ENCODE measurements at regions not wholly inside any gene's neighbourhood (a gene's known extent, or its start where the extent isn't known, plus 50 kb on each side); places are given as distances from the start of the nearest gene placed in this dataset.

DNA sequence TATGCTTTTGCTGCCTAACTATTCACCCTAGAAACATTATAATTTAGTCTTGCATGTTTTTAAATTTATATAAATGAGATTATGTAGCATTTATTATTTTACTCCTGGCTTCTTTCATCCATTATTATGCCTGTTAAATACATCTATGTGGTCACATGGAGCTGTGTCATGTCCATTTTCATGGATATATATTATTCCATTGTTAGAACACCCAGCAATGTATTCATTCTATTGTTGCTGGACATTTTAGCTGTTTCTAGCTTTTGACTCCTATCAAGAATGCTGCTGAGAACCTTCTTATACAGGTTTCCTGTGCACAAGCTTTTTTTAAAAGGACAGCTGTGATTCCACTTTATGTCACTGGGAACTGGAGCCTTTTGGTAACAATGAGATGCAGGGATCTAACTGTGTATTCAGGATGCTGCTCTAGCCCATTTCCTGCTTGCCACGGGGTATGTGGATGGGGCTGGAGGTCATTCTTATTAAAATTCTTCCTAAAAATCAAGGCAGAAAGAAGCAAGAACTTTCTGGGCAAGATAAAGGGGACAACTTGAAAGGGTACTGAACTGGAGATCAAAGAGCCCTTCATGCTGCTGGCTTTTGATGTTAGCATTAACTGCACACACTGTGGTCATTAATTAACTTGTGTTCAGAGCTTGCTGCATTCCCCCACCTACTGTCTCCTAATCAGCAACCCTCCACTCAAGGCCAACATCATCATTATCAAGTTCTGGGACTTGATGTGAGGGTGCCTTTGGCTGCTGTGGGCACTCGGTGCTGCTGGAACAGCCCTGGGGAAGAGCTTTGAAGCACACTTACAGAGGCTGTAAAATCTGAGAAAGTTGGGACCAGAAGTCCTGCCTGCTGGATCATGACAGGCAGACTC is 96.6 kb upstream of the AKIRIN2 start:
- no peak for DNase-seq

DNA sequence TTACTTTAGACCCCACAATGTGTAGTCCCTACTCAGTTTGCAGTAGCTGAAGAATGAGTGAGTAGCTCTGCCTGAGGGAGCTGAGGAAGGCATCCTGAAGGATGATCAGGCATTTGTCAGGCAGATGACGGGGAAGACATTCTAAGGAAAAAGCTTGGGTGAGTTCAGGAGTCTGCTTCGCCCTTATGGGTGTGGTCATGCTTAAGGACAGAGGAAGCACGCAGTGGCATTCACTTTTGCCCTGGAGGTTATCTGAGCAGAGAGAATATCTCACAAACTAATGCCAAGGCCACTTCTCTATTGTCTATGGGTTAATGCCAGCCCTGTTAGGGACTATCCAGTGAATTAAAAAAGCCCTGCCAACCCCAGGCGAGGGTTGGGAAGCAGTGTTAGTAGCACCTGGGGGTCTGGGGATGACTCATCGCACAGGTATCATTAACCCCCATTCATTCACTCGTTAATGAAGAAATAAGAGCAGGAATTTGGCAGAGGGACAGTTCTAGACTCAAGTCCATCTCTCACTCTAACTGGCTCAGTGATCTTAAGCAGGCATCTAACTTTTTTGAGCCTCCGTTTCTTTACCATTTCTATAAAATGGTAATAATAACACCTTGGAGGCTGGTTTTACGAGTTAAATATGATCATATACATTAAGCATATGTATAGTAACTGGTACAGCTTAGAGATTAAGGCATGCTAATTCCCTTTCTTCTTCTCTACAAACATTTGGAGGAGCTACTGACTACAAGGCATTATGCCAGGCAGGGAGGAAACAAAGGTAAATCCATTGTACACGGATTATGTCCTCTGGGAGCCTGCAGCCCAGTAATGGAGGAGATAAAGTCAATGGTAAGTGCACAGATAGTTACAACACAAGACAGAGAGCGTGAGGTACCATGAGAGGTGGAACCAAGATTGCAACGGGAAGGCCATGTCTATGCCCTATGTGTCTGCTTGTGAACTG is 93.2 kb upstream of the AKIRIN2 start:
- DNase-seq, result no peak

- no peak for DNase-seq
These were observed 91.3 kb upstream of the AKIRIN2 start for GRCh38 chr6:87793315-87793714.

- no peak for DNase-seq
These were observed 89.9 kb upstream of the AKIRIN2 start for GRCh38 chr6:87791982-87792381.

- DNase-seq, result no peak
These were observed 89.5 kb upstream of the AKIRIN2 start for GRCh38 chr6:87791485-87791884.

GRCh38 chr6:87791029-87791428 is 89.0 kb upstream of the AKIRIN2 start:
- DNase-seq, result no peak

DNA sequence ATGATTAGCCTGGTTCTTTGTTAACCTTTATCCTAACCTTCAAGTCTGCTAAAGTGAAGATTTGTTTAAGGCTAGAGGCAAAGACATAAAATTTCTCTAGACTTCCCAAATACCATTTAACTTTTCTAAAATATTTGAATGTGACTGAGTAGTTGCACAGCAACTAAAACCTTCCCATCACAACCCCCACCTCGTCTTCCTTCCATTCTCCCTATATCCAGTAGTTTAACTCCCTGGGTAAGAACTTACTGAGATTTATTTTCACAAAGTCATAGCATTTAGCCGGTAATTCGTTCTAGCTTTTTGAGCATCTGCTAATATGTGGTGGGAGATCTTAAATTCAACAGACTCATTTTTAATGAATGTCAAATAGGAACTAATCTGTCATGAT is 87.9 kb upstream of the AKIRIN2 start:
- no peak for DNase-seq

- no peak for DNase-seq
These were observed 87.3 kb upstream of the AKIRIN2 start for GRCh38 chr6:87789198-87789899.

GRCh38 chr6:87788141-87788540 is 86.1 kb upstream of the AKIRIN2 start:
- no peak for DNase-seq

DNA sequence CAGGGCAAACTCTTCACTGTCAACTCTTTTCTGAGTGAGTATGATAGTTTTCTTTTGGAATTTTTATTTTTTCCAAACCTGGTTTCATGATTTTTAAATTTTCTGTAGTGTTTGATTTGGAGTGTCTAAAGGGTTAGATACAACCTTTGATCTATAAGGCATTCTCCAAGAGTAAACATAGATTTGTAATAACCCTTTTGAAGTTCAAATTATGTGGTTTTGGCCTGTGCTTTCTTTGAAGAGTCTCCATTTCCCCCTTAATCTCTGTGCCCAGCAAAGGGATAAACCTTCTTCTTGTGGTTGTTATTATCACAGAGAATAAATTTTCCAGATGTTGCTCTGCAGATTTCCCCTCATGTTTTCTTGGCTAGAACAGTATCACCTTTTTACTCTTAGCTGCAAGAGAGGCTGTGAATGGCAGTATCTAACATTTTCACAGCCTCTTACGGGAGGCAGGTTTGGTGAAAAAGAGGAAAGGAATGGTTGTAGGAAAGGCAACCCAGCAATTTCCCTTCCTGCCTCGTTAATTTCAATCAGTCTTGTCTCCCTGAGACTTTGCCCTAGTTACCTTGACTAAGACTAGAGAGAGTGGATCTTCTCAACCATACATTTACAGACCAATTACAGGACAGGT is 83.3 kb upstream of the AKIRIN2 start:
- no peak for DNase-seq

DNA sequence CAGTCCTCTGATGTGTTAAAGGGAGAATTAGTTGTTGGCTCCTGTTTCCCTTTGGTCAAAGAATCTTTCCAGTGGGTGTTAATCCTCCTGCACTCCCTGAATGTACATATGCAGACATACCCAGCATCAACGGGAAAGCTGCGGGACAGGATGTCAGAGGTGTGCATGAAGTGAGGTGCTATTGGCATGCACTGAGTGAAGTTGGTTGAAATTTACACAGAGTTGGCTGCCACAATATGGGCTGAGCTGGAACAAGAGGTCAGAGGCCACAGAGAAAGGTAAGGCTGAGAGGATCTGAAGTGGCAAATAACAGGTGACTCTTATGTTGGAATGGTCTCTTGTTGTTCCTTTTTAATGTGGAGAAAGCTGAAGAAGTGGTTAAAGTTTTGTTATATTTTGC is 82.7 kb upstream of the AKIRIN2 start:
- no peak for DNase-seq

DNA sequence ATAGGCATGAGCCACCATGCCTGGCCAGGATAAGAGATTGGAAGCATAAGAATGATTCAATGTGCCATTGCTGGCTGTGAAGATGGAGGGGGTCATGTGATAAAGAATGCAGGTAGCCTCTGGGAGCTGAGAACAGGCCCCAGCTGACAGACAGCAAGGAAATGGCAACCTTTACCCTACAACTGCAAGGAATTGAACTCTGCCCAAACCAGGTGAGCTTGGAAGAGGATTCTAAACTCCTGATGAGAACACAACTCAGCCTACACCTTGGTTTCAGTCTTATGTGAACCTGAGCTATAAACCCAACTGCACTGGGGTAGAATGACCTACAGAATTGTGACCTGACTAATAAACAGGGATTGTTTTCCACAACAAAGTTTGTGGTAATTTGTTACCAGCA is 82.0 kb upstream of the AKIRIN2 start:
- no peak for DNase-seq

GRCh38 chr6:87779542-87779941 is 77.5 kb upstream of the AKIRIN2 start:
- no peak for DNase-seq

DNA sequence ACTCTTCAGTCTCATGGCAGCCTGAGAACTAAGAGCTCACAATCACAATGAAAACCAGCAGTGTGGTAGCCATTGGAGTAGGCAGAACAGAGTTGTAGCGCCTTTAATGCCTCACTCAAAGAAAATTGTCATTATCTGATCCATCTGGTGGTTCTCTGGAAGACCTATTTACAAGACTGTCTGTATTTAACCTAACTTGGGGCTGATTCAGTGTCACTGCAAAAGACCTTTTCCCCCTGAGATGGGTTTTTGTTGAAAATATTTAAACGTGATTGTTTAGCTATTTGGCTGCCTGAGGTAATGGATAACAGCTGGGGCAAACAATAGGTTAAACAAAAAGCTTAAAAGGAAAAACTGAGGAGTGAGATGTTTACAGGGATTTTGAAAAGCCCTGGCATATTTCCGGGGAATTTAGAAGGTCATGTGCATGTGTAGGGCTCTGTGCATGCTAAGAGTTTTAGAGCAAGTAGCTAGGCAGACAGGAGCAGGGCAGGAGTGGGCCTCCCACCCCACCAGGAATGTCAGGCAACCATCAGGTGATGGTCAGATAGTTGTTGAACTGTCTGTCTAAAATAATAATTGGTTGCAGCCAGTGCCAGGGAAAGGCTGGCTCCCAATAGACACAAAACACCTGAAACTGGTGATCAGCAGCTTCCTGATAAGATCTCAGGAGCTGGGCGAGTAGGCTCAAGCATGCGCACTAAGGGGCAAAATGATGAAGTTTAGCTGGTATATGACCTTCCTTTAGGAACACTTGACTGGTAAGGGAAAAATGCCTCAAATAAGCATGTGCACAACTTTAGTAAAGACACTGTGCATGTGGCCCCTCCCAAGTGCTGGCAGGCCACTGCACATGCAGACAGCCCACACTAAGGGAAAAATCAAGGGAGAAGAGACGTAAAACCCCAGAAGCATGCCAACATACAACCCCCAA is 70.8 kb upstream of the AKIRIN2 start:
- DNase-seq, result no peak

DNA sequence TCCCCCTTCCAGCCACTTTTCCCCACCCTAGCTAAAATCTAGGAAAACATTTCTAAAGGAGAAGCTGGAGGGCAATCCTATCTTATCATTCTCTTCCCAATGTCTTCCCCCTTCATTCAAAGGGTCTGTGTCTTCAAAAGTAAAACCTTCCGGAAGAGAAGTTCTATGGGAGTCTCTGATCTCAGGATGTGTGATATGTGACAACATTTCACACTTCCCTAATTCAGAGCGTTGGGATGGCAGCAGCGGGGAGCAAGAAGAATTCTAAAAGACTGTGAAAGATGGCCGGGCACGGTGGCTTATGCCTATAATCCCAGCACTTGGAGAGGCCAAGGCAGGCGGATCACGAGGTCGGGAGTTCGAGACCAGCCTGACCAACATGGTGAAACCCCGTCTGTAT is 65.4 kb upstream of the AKIRIN2 start:
- DNase-seq, result no peak

DNA sequence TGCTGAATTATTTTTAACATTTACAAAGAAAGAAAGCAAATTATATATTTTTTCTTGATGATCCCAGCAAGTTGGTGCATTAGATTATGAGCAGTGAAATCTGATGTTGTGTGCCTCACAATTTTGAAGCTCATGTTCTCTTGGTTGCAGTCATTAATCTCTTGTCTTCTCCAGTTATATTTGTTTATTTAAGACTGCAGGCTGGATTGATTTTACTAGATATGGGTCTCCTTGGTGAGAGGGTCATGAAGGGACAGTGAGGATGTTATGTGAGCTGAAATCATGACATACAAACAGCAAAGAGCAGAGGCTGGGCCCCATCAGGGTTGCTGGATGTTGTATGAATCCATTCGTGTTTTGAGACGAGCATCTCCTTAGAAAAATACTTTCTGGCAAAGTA is 64.2 kb upstream of the AKIRIN2 start:
- DNase-seq, result no peak

DNA sequence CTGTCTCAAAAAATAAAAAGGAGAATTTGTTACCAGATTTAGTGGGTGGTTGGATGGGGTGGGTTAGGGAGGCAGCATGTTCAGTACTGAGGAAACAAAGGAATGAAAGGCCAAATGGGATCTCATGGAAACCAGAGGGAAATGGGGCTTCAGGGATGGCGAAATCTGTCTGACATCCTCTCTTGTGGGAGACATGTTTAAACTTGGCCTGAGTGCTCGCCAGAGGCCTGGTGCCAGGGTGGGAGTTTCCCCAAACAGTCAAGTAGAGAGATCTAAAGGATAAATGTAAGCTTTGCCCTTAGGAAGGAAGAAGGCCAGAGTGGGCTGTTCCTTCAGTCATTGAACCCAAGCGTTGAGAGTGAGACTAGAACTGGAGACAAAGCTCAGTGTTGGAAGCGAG is 61.9 kb upstream of the AKIRIN2 start:
- DNase-seq, result no peak

DNA sequence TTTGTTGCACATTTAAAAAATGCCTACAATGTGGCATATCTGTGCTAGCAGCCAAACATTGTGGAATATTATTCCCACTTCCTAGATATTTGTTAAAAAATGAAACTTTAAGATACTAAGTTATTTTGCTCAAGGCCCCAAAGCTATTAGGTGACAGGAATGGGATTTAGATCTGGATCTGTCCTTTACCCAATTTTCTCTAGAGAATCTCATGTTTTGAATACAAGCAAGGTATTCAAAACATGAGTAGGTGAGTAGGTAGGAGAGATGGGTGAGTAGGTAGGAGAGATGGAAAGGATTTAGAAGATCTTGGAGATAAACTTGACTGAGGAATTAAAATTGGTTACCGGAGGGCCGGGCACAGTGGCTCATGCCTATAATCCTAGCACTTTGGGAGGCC is 61.2 kb upstream of the AKIRIN2 start:
- no peak for DNase-seq

GRCh38 chr6:87762116-87762515 is 60.1 kb upstream of the AKIRIN2 start:
- no peak for DNase-seq

GRCh38 chr6:87757792-87758191 is 55.8 kb upstream of the AKIRIN2 start:
- DNase-seq, result no peak

DNA sequence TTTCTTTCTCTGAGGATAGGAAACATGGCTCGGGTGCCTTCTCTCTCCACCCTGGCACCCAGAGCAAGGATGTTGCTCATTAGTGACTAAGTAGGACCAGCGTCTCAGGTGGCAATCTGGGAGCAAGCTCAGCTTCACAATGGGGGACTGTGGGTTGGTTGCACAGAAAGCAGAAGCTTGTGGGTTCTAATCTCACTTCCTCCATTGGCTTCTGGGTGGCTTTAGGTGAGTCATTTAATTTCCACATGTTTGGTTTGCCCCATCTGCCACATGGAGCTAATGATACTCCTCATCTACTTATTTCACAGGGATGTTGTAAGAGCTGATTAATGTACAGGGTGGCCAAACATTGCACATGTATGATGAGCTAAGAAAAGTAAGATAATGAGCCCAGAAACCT is 54.8 kb upstream of the AKIRIN2 start:
- DNase-seq, result no peak
